ENCODE measurements at regions not wholly inside any gene's neighbourhood (a gene's known extent, or its start where the extent isn't known, plus 50 kb on each side); places are given as distances from the start of the nearest gene placed in this dataset.

DNA sequence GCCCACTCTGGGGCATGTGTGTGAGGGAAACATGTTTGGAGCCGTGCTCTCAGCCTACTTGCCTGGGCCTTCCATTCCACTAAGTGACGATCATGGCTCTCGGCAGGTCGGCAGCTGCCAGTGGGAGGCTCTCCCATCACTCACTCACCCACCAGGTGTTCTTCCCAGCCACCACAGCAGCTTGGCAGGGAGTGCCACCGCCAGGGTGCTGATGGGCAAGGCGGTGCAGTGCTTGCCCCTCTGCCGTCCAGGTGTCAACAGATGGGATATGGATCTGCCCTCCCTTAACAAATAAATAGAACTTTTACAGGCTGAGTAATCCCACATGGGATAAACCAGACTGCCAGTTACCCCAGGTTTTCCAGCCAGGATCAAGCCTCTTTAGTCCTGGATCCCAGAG, 205.5 kb upstream of the TMEM45B start:
- ChIA-PET POLR2A (no interaction called here), CTCF (no interaction called here)
- no peak overlapping the region for H3K27ac Mint-ChIP-seq
- TF ChIP-seq, protein P1, sequence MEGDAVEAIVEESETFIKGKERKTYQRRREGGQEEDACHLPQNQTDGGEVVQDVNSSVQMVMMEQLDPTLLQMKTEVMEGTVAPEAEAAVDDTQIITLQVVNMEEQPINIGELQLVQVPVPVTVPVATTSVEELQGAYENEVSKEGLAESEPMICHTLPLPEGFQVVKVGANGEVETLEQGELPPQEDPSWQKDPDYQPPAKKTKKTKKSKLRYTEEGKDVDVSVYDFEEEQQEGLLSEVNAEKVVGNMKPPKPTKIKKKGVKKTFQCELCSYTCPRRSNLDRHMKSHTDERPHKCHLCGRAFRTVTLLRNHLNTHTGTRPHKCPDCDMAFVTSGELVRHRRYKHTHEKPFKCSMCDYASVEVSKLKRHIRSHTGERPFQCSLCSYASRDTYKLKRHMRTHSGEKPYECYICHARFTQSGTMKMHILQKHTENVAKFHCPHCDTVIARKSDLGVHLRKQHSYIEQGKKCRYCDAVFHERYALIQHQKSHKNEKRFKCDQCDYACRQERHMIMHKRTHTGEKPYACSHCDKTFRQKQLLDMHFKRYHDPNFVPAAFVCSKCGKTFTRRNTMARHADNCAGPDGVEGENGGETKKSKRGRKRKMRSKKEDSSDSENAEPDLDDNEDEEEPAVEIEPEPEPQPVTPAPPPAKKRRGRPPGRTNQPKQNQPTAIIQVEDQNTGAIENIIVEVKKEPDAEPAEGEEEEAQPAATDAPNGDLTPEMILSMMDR (IDR thresholded peaks at IDR 0.05), result no peak
- intact Hi-C loops (cut with micrococcal nuclease), result no loop called here
- no peak for DNase-seq
- peaks cover 3% of the 10 kb centered on the region for H3K27me3 Mint-ChIP-seq
- H3K36me3 Mint-ChIP-seq (ENCODE audit: low read depth), result no peaks in the 10 kb centered on the region
- no peaks in the 10 kb centered on the region for H3K9me3 Mint-ChIP-seq
- ATAC-seq (ENCODE audit: low read depth), result no peak
- H3K4me3 Mint-ChIP-seq, result no peak overlapping the region
- H3K4me1 Mint-ChIP-seq, result no peaks in the 10 kb centered on the region

DNA sequence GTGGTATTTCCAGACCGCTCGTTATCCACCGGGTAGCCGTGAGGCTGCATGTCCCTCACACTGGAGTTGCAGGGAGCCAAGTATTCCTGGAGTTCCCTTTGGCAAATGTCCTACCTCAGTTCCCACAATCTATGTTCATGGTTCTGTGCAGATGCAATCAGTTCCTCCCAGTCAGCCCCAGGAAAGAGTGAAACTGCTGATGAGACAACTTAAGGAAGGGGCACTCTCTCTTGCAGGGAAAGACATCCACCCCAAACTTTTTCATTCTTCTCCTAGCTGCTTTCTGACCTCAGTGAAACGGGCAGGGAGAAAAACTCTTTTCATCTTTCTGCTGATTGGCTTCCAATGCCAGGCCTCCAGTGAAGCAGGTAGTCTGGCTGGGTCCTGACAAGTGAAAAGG, 205.1 kb upstream of the TMEM45B start:
- ChIA-PET CTCF (no interaction called here), POLR2A (no interaction called here)
- TF ChIP-seq, protein P1 (IDR thresholded peaks at IDR 0.05), result no peak
- H3K27ac Mint-ChIP-seq, result no peak overlapping the region
- no peak for DNase-seq
- no peaks in the 10 kb centered on the region for H3K36me3 Mint-ChIP-seq (ENCODE audit: low read depth)
- no peak overlapping the region for H3K4me3 Mint-ChIP-seq
- intact Hi-C loops (cut with micrococcal nuclease), result no loop called here
- H3K4me1 Mint-ChIP-seq, result no peaks in the 10 kb centered on the region
- H3K27me3 Mint-ChIP-seq, result peaks cover 3% of the 10 kb centered on the region
- H3K9me3 Mint-ChIP-seq, result no peaks in the 10 kb centered on the region
- ATAC-seq (ENCODE audit: low read depth), result no peak

DNA sequence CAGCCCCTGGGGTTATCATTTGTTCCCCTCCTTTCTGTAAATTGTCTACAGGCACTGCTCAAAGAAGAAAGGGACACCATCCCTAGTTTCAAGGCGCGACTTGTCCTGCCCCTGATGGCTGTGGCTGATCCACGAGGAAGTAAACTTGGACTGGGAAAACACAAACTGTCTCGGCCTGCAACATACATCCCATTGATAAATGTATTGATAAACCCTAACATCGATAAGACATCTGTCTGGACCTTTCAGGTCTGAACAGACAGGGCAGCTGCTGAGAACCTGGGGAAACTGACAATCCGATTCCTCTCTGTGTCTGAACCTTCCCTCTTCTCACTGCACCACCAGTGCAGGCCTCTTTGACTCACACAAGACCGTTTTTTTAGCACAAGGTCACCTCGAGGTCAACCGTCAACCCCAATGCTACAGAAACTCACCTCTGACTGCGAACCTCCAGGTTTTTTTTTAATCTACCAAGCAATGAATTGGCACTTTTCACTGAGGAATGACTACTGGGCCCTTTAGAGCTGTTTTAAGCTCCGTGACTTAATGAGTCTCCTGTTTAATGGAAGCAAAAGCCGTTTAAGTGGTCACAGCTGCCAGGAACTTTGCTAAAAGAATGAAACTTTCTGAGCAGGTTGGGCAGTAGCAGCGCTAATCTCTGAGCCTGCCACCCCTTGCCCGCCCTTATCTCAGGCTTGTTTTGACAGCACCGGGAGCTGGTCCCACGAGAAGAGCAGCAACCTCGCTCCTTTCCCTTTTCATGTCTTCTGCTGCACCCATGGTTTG, 203.8 kb upstream of the TMEM45B start:
- CTCF ChIA-PET, result no interaction called here
- H3K4me3 Mint-ChIP-seq, result no peak overlapping the region
- no peaks in the 10 kb centered on the region for H3K9me3 Mint-ChIP-seq
- intact Hi-C loops (cut with micrococcal nuclease), result no loop called here
- H3K27me3 Mint-ChIP-seq, result peaks cover 3% of the 10 kb centered on the region
- ATAC-seq (ENCODE audit: low read depth), result no peak
- no peak for DNase-seq
- H3K4me1 Mint-ChIP-seq, result no peaks in the 10 kb centered on the region
- TF ChIP-seq, protein P1 (IDR thresholded peaks at IDR 0.05), result no peak
- POLR2A ChIA-PET, result no interaction called here
- no peak overlapping the region for H3K27ac Mint-ChIP-seq
- H3K36me3 Mint-ChIP-seq (ENCODE audit: low read depth), result no peaks in the 10 kb centered on the region

DNA sequence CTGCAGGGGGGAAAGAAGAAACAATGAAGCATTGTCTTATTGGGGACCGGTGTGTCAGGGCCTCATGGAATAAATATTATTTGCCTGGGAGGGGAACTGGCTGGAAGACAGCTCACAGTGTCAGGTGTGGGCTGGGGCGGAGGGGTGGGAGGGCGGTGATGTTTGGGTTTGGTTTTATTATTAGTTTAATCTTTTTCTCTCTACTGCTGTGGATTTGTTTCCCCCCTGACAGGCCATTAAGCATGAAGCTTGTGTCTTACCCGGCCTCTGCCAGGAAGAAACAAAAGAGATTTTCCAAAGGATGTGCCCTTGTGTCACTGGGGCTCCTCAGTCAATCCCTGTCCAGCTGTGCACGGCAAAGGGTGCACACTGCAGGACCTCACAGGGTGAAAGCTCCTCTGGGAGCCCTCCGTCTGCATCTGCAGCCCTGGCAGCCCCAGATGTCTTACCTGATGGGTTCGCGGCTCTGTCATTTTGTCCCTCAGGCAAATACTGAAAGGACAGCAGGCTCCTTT, 203.1 kb upstream of the TMEM45B start:
- Mint-ChIP-seq H3K9me3 (no peaks in the 10 kb centered on the region), H3K4me1 (no peaks in the 10 kb centered on the region), H3K4me3 (no peak overlapping the region), H3K27me3 (peaks cover 5% of the 10 kb centered on the region), H3K36me3 (ENCODE audit: low read depth) (no peaks in the 10 kb centered on the region), H3K27ac (no peak overlapping the region)
- intact Hi-C loops (cut with micrococcal nuclease), result no loop called here
- no peak for DNase-seq
- ChIA-PET POLR2A (no interaction called here), CTCF (no interaction called here)
- TF ChIP-seq, protein P1 (IDR thresholded peaks at IDR 0.05), result no peak
- no peak for ATAC-seq (ENCODE audit: low read depth)

DNA sequence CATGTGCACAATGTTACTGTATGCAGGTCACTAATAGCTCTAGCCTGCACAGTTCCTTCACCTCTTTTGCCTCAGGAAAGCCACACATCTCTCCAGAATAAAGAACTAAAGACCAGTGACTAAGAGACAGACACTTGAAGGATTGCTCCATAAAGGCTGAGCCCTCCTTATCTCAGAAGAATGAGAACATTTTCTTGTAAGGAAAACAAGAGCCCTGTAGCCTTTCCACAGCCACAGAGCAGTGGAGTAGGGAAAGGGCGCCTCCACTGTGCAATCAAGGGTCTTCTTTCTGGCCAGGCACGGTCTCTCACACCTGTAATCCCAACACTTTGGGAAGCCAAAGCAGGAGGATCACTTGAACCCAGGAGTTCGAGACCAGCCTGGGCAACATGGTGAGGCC, 202.6 kb upstream of the TMEM45B start:
- TF ChIP-seq, protein P1 (IDR thresholded peaks at IDR 0.05), result no peak
- H3K4me3 Mint-ChIP-seq, result no peak overlapping the region
- ATAC-seq (ENCODE audit: low read depth) (no peak), DNase-seq (no peak)
- no peaks in the 10 kb centered on the region for H3K4me1 Mint-ChIP-seq
- H3K36me3 Mint-ChIP-seq (ENCODE audit: low read depth), result no peaks in the 10 kb centered on the region
- peaks cover 8% of the 10 kb centered on the region for H3K27me3 Mint-ChIP-seq
- H3K9me3 Mint-ChIP-seq, result no peaks in the 10 kb centered on the region
- ChIA-PET CTCF (no interaction called here), POLR2A (no interaction called here)
- H3K27ac Mint-ChIP-seq, result no peak overlapping the region
- intact Hi-C loops (cut with micrococcal nuclease), result no loop called here

Data from activated B cell treated with CpG ODN at 0.5 μM for 24 hours (primary cell).